Mammary epithelial cell (primary cell): ENCODE measurements at regions not wholly inside any gene's neighbourhood (a gene's known extent, or its start where the extent isn't known, plus 50 kb on each side); places are given as distances from the start of the nearest gene placed in this dataset.

ENCODE experiments used
- EZH2 ChIP-seq: IDR thresholded peaks from 2 replicates; pipeline ENCODE4 v1.6.1; 2012; ENCODE audit warnings: low read length, inconsistent platforms, borderline replicate concordance
- TF ChIP-seq, protein P1 (sequence below), 2 donors: IDR thresholded peaks in 1 of 2; conservative IDR thresholded peaks in 1 of 2; 2 replicates each; pipeline ENCODE4 v1.5.1; 2011 to 2012; ENCODE audit warnings: inconsistent platforms in 2 of 2, low read length in 2 of 2, mild to moderate bottlenecking in 2 of 2, control low read depth in 1 of 2, low read depth in 1 of 2; ENCODE audit not compliant: insufficient read depth in 1 of 2; ENCODE audit errors: extremely low read depth in 1 of 2

DNA sequence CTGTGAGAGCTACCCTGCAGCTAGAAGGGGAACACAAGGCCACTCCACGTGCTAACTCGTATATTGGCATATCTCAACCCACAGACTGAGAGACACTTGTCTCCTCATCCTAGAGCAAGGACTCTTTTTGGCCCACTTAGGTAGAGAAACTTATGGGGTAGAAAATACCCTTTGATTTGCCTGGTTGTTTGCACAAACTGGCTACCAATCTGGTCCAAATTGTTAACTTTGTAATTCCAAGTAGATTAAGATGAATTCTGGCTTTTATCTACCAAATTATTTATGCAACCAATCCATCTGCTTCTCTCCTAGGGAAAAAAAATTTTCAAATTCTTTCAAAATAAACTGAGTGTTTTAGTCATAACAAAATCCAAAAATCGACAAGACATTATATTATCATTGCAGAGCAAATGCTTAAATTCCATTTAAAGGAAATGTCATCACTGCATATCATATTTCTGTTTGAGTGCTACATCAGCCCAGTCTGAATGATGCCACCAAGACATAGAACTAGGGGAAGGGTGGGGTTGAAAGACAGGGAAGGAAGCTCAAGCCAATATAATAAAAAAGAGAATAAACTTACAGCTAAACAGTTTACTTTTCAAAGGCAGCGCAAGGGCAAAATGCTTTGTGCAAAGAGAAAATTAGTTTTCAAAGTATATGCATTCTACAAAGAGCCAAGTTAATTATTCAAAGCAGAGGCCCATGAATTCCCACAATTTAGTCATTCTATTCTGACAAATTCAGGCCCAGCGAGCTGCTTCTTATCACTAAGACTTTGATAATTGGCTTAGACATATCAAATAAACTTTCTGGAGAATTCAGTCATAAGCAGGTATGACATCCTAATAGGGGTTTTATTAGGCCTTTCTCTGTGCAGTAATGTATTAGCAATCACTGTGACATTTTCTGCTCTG is 198.0 kb downstream of the CAAP1 start:
- TF ChIP-seq, protein P1, sequence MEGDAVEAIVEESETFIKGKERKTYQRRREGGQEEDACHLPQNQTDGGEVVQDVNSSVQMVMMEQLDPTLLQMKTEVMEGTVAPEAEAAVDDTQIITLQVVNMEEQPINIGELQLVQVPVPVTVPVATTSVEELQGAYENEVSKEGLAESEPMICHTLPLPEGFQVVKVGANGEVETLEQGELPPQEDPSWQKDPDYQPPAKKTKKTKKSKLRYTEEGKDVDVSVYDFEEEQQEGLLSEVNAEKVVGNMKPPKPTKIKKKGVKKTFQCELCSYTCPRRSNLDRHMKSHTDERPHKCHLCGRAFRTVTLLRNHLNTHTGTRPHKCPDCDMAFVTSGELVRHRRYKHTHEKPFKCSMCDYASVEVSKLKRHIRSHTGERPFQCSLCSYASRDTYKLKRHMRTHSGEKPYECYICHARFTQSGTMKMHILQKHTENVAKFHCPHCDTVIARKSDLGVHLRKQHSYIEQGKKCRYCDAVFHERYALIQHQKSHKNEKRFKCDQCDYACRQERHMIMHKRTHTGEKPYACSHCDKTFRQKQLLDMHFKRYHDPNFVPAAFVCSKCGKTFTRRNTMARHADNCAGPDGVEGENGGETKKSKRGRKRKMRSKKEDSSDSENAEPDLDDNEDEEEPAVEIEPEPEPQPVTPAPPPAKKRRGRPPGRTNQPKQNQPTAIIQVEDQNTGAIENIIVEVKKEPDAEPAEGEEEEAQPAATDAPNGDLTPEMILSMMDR (conservative IDR thresholded peaks at IDR 0.05 in 1 of 2, IDR thresholded peaks at IDR 0.05 in 1 of 2; ENCODE audit: extremely low read depth in 1 of 2, insufficient read depth in 1 of 2, low read depth in 1 of 2, low read length in 2 of 2) = no peak
- no peak for TF ChIP-seq EZH2
